LNCaP clone FGC (cell line): ENCODE measurements at regions not wholly inside any gene's neighbourhood (a gene's known extent, or its start where the extent isn't known, plus 50 kb on each side); places are given as distances from the start of the nearest gene placed in this dataset.

Experiments used
- DNase-seq: peaks from one replicate; pipeline ENCODE4 v3.0.0-alpha.2; 2011; ENCODE audit warnings: low read depth
- H3K4me3 ChIP-seq: 2 replicates; pipeline ENCODE4 v1.5.1; 2011; ENCODE audit warnings: mild to moderate bottlenecking, low read depth, low read length, control low read depth
- TF ChIP-seq, protein P1 (sequence below): IDR thresholded peaks from 2 replicates; pipeline ENCODE4 v1.5.1; 2012; ENCODE audit warnings: mild to moderate bottlenecking; ENCODE audit not compliant: control insufficient read depth, insufficient read depth; ENCODE audit errors: extremely low read depth

DNA sequence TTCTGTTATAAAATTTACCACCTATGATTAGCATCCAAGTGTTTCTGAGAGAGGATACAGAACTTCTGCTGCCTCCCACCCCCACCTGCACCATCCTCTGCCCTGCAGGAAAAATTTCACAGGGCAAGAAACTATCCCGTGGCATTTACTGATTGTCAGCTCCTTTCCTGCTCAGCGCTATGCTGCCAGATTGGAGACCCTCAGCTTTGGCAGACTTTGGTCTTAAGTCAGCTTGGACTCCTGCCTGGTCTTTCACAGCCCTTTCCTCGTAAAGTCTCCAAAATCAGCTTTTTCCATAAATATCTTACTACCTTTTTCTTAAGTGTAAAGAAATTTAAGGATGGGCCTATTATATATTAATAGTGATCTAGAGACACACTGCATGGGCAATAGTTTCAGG is 239.9 kb upstream of the ADAMTS9 start:
- H3K4me3 ChIP-seq: no peak overlapping the region
- DNase-seq: no peak
- TF ChIP-seq, protein P1, sequence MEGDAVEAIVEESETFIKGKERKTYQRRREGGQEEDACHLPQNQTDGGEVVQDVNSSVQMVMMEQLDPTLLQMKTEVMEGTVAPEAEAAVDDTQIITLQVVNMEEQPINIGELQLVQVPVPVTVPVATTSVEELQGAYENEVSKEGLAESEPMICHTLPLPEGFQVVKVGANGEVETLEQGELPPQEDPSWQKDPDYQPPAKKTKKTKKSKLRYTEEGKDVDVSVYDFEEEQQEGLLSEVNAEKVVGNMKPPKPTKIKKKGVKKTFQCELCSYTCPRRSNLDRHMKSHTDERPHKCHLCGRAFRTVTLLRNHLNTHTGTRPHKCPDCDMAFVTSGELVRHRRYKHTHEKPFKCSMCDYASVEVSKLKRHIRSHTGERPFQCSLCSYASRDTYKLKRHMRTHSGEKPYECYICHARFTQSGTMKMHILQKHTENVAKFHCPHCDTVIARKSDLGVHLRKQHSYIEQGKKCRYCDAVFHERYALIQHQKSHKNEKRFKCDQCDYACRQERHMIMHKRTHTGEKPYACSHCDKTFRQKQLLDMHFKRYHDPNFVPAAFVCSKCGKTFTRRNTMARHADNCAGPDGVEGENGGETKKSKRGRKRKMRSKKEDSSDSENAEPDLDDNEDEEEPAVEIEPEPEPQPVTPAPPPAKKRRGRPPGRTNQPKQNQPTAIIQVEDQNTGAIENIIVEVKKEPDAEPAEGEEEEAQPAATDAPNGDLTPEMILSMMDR: no peak

DNA sequence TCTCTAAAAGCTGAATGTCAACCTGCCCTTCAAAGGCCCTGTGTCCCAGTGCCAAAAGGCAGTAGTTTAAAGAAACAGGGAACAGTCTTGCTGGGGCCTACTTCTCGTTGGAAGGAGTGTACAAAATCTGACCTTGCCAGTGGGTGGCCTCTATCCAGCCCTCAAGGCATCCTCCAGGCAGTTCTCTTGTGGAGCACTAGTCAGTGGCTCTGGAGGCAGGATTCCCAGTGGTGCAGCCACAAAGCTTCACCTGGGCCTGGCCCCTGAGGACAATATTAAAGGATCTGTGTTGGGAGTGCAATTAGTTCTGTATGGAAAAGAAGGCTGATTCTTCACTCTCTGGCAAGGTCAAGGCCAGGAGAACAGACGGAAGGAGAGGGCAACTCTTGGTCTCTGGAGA is 237.8 kb upstream of the ADAMTS9 start:
- H3K4me3 ChIP-seq: no peak overlapping the region
- no peak for DNase-seq
- TF ChIP-seq, protein P1: no peak

DNA sequence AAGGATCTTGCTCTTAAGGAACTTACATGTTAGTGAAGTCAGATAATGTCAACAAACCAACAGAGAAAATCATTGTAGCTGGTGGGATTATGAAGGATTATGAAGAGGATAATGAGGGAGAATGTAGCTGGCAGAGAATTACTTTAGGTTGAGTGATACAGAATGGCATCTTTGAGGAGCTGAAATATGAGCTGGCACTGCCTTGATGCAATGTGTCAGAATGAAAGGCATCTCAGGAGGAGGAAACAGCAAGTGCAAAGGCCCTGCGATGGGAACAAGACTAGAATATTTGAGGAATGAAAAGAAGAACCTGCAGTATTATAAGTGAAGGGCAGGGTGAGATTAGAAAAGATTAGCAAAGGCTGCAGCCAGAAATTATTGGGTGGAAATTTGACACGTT is 237.2 kb upstream of the ADAMTS9 start:
- DNase-seq: no peak
- TF ChIP-seq, protein P1: no peak
- no peak overlapping the region for H3K4me3 ChIP-seq

DNA sequence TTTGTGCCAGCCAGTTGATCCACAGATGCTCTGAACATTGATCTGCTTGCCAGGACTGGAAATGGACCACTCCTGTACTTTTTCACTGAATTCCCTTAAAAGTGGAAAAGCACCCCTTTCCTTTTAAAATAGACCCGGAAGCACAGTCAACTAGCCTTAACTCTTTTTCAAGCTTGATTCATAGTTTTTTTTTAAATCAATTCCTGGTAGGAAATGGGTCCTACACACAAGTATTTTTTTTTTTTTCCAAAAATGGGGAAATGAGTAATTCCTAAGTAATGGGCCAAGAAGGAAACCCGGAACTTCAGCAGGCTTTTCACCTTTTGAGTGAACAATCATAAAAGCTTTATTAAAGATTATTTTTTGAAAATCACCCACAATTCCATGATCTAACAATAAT is 234.4 kb upstream of the ADAMTS9 start:
- TF ChIP-seq, protein P1: no peak
- DNase-seq: no peak
- no peak overlapping the region for H3K4me3 ChIP-seq

DNA sequence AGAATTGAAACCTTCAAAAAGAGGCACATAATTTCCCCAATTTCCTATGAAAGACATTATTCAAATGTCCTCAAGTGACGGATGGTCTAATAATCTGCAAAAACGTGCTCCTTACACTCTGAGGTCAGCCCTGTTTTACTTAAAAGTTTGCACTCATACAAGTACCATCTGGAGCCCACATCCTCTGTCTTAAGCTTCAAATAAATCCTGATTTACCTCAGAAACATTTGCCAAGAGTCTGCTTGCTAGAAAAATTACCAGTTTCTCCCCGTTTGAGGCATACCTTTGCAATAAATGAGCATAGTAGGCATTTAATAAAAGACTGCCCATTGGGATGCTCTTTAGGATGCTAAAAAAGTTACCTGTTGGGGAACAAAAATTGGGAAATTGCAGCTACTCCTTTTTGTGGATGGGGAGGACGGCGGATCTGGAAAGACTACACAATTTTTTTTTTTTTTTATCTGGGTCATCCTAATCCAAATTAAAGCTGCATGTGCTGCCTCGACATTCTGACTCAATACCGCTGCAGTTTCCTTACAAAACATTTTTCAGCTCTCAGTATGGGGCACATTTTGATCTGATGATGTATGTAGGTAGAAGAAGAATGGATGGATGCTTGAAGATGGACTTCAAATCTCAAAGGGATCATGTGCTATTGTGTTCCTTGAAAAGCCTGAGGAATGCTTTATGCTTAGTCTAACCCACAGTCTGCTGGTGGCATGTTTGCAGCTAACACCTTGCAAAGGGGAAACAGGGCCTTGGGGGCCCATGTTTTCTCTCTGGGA is 233.7 kb upstream of the ADAMTS9 start:
- TF ChIP-seq, protein P1: no peak
- no peak overlapping the region for H3K4me3 ChIP-seq
- no peak for DNase-seq

DNA sequence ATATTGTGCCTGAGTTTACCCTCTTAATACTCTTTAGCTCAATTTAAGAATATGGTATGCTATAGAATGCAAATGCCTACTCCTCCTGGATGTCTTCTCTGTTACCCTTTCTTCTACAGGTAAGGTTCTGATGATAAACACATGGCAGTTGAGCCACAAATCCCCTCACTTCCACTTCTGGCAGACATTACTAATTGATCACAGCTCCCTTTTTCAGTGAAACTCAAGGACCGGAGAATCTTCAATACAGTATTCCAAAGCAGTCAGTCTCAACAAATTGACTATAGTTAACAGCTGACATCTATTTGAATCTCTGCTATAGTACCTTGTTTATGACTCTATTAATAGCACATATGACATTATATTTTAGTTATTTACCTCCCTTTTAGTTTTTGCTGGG is 232.1 kb upstream of the ADAMTS9 start:
- H3K4me3 ChIP-seq: no peak overlapping the region
- DNase-seq: no peak
- TF ChIP-seq, protein P1: no peak

DNA sequence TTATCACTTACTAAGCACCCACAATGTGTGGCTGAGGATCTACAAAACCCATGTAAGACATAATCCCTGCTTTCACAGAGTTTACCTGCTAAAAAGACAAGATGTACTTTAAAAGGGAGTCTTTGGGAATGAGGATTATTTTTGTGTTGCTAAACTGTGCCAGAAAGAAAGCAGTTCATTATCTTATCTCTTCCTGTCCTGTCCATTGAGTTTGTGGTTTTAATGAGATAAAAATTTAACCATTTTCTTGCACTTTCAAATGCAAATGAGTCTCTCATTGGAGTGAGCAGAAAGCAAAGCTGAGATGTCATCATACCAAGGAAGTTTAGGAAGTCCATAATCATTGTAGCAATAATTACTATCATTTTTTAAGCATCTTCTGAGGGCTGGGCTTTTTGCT is 231.2 kb upstream of the ADAMTS9 start:
- no peak for DNase-seq
- TF ChIP-seq, protein P1: no peak

More for the DNA sequence above, 231.2 kb upstream of the ADAMTS9 start:
- no peak overlapping the region for H3K4me3 ChIP-seq
